ENCODE measurements at regions not wholly inside any gene's neighbourhood (a gene's known extent, or its start where the extent isn't known, plus 50 kb on each side); places are given as distances from the start of the nearest gene placed in this dataset.
A peak's percentile ranks its signal among the peaks of the same experiment; 100 is the strongest.

DNA sequence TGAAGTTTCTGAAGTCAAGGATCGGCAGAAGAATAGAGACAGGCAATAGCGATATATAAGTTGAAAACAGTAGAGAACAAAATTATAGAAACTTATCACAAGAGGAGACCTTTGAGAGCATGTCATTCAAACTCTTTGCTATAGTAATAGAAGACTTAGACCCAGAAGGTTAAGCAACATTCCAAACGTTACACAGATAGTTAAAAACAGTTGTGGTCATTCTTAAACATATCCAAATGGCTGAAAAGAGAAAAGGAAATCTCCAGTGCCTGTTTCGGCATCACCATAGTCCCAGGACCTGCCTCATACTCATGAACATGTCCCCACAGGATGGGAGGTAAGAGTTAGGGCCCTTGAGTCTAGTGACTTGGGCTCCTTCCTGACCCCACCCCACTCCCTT lies 258.1 kb upstream of the NOCT start:
- H3K4me3 ChIP-seq (ENCODE audit: low read length) = no peak overlapping the region
- TF ChIP-seq, protein P1, sequence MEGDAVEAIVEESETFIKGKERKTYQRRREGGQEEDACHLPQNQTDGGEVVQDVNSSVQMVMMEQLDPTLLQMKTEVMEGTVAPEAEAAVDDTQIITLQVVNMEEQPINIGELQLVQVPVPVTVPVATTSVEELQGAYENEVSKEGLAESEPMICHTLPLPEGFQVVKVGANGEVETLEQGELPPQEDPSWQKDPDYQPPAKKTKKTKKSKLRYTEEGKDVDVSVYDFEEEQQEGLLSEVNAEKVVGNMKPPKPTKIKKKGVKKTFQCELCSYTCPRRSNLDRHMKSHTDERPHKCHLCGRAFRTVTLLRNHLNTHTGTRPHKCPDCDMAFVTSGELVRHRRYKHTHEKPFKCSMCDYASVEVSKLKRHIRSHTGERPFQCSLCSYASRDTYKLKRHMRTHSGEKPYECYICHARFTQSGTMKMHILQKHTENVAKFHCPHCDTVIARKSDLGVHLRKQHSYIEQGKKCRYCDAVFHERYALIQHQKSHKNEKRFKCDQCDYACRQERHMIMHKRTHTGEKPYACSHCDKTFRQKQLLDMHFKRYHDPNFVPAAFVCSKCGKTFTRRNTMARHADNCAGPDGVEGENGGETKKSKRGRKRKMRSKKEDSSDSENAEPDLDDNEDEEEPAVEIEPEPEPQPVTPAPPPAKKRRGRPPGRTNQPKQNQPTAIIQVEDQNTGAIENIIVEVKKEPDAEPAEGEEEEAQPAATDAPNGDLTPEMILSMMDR (conservative IDR thresholded peaks at IDR 0.05; ENCODE audit: low read length) = no peak
- peak; percentile 33 for DNase-seq (ENCODE audit: low read depth)

DNA sequence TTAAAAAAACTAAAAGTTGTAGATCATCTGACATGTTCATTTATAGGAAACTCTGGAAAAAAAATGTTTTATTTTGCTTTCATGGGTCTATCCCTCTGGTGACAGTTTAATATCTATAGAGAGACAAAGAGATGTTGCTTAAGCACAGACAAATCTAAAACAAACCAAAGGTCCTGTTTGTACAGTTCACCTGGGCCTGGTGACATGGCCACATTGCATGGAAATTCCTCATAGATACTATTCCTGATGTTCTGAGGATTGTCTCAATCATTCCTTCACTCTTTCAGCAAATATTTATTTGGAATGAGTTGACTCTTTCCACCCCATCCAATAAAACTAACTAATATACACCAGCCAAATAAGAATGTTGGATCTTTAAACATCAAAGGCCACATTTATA lies 259.1 kb upstream of the NOCT start:
- H3K4me3 ChIP-seq (ENCODE audit: low read length) = no peak overlapping the region
- TF ChIP-seq, protein P1 (conservative IDR thresholded peaks at IDR 0.05; ENCODE audit: low read length) = no peak
- no peak for DNase-seq (ENCODE audit: low read depth)

DNA sequence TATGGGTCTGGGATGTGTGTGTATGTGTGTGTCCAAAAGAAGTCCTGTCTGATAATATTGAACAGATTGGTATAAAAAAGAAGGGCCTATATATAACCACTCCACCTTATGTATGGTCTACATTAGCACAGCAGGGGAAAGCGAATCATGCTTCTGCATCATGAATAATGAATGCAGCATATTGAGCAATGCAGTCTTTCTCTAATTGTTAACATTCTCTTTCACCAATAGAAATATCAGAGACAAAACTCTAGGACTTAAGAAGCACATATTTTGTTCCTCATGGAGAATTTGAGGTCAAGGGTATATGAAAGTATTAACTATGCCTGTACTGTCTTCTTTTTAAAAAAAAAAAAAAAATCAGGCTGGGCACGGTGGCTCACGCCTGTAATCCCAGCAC lies 264.3 kb upstream of the NOCT start:
- H3K4me3 ChIP-seq (ENCODE audit: low read length) = no peak overlapping the region
- DNase-seq (ENCODE audit: low read depth) = peak; percentile 58
- TF ChIP-seq, protein P1 (conservative IDR thresholded peaks at IDR 0.05; ENCODE audit: low read length) = no peak

DNA sequence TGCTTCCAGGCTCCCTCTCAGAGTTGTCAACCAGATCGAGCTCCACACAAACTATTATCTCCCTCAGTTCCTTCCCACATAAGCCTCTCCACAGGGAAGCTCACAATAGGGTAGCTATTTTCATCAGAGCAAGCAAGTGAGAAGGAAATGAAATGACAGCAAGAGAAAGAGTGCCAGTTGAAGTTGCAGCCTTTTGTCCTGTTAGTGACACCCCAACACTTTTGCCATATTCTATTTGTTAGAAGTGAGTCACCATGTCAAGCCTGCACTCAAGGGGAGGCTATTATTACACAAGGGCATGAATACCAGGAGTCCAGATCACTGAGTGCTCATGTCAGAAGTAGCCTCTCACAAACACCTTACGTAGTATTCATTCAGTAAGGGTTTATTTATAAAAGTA lies 266.3 kb upstream of the NOCT start:
- H3K4me3 ChIP-seq (ENCODE audit: low read length) = no peak overlapping the region
- TF ChIP-seq, protein P1 (conservative IDR thresholded peaks at IDR 0.05; ENCODE audit: low read length) = no peak
- DNase-seq (ENCODE audit: low read depth) = peak; percentile 56

DNA sequence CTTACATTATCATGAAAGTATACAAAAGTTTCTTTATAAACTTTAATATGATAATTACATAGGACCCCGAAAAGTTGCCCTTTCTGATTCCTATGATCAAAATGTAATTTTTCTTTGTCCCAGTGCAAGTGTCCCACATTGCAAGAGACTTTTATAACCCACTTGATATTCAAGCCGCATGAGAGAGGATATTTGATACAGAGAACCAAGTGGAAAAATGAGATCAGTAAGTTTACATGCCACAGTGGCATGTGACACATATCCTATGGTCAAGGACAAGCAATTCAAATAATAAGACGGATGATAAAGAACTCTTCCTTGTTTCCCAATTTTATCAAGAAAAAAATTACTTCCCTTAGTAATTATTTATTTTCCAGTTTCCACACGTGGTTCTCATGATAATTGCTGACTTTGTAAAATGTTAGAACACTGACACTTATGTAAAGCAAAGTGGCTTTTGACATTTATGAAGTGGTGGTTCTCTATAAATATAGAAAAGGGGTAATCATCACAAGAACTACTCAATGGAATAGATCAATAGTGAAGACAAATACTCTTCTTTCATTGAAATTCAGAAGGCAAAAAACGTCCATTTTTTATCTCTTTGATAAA lies 273.7 kb upstream of the NOCT start:
- TF ChIP-seq, protein P1 (conservative IDR thresholded peaks at IDR 0.05; ENCODE audit: low read length) = no peak
- no peak overlapping the region for H3K4me3 ChIP-seq (ENCODE audit: low read length)
- DNase-seq (ENCODE audit: low read depth) = no peak

DNA sequence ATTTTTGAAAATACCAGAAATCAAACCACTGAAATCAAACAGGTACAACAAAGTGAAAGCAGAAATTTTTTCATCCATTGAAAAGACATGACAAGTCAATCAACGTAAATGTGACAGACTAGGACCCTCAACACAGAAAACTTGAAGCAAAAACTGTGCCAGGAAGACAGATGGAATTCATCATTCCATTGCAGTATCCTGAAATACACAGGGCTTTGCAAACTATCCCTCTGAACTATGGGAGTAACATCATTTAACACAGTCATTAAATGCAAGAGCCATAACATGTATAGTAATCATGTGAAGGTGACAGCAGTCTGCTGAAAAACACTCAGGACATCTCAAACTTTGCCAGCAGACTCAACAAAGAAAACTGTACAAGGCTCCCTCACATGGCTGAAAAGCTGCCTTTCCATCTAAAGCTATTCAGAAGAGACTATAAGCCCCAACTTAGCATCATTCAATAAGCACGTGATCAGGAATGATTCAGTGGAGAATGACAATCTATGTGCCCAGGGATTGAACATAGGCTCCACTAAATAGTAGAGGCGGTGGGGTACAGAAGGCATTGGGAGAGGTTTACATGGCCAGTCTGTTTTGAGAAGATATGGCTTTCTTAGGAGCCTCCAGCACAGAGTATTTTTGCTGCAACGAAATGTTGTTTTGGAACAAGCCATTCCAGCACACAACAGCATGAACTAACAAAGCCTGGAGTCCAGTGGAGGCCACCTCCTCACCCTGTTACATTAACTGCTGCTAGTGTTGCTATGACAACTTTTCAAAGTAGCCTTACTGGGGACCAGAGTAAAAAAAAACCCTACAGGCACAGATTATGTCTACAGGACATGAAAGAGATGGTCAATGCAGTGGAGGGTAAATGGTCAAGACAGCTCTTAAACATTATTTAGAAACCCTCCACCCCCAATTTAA lies 274.5 kb upstream of the NOCT start:
- TF ChIP-seq, protein P1 (conservative IDR thresholded peaks at IDR 0.05; ENCODE audit: low read length) = no peak
- DNase-seq (ENCODE audit: low read depth) = no peak
- no peak overlapping the region for H3K4me3 ChIP-seq (ENCODE audit: low read length)

DNA sequence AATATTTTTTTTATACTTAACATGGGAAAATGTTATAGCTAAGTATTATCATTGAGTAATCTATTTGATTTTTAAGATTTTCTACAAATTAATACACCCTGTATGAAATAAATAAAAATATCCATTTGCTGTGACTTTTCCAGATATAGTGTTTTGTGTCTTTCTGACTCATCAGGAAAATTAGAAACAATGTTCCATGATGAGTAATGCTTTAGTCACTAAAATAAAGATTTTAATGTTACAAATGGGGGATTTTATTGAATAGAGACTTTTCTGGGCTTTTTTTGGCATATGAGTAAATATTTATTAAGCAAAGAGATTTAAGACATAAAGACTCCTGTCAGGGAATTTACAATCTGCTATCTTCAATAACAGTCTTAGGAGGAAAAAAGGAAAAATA lies 279.2 kb upstream of the NOCT start:
- peak; percentile 12 for DNase-seq (ENCODE audit: low read depth)
- TF ChIP-seq, protein P1 (conservative IDR thresholded peaks at IDR 0.05; ENCODE audit: low read length) = no peak
- H3K4me3 ChIP-seq (ENCODE audit: low read length) = no peak overlapping the region
